ENCODE measurements at regions not wholly inside any gene's neighbourhood (a gene's known extent, or its start where the extent isn't known, plus 50 kb on each side); places are given as distances from the start of the nearest gene placed in this dataset.

DNA sequence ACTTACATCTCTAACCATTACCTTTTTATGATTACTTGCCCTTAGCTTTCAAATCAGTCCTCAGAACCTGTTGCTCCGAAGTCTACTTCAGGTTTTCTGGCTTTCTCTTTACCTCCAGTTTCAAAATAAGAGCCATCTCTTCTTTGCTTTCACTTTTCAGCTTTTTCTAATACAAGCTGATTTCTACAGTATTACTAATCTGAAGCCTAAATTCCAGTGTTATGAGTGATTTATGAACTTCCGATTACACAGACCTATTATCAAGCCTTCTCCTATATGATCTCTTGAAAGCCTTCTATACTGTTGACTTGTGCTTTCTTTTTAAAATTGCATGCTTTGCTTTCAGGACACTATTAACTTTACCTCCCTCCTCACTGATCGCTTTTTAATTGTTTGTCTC lies 1307.8 kb upstream of the CELF2 start:
- TF ChIP-seq, protein P1, sequence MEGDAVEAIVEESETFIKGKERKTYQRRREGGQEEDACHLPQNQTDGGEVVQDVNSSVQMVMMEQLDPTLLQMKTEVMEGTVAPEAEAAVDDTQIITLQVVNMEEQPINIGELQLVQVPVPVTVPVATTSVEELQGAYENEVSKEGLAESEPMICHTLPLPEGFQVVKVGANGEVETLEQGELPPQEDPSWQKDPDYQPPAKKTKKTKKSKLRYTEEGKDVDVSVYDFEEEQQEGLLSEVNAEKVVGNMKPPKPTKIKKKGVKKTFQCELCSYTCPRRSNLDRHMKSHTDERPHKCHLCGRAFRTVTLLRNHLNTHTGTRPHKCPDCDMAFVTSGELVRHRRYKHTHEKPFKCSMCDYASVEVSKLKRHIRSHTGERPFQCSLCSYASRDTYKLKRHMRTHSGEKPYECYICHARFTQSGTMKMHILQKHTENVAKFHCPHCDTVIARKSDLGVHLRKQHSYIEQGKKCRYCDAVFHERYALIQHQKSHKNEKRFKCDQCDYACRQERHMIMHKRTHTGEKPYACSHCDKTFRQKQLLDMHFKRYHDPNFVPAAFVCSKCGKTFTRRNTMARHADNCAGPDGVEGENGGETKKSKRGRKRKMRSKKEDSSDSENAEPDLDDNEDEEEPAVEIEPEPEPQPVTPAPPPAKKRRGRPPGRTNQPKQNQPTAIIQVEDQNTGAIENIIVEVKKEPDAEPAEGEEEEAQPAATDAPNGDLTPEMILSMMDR (IDR thresholded peaks at IDR 0.05; ENCODE audit: unreplicated experiment) = no peak
- H3K27me3 Mint-ChIP-seq (ENCODE audit: unreplicated experiment) = peaks cover 3% of the 10 kb centered on the region
- DNase-seq (ENCODE audit: low spot score) = no peak
- H3K27ac Mint-ChIP-seq (ENCODE audit: unreplicated experiment) = no peak overlapping the region
- no peaks in the 10 kb centered on the region for H3K36me3 Mint-ChIP-seq (ENCODE audit: low read depth, unreplicated experiment)
- H3K9me3 Mint-ChIP-seq (ENCODE audit: unreplicated experiment) = no peaks in the 10 kb centered on the region
- no peak overlapping the region for H3K4me3 Mint-ChIP-seq (ENCODE audit: unreplicated experiment)
- no peaks in the 10 kb centered on the region for H3K4me1 Mint-ChIP-seq (ENCODE audit: unreplicated experiment)

DNA sequence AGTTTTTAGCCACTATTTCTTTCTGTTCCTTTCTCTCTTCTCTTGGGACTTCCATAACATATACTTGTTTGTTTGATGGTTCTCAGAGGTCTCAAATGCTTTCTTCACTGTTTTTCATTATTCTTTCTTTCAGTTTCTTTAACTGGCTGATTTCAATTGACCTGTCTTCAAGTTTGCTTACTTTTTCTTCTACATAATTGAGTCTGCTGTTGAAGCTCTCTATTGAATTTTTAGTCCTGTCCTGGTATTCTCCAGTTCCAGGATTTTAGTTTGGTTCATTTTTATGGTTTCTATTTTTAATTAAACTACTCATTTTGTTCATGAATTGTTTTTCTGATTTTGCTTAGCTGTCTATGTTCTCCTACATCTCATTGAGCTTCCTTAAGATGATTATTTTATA lies 1305.3 kb upstream of the CELF2 start:
- Mint-ChIP-seq H3K4me3 (ENCODE audit: unreplicated experiment) (no peak overlapping the region), H3K27me3 (ENCODE audit: unreplicated experiment) (peaks cover 3% of the 10 kb centered on the region), H3K36me3 (ENCODE audit: low read depth, unreplicated experiment) (no peaks in the 10 kb centered on the region), H3K27ac (ENCODE audit: unreplicated experiment) (no peak overlapping the region), H3K4me1 (ENCODE audit: unreplicated experiment) (no peaks in the 10 kb centered on the region), H3K9me3 (ENCODE audit: unreplicated experiment) (no peaks in the 10 kb centered on the region)
- DNase-seq (ENCODE audit: low spot score) = no peak
- TF ChIP-seq, protein P1 (IDR thresholded peaks at IDR 0.05; ENCODE audit: unreplicated experiment) = no peak

- TF ChIP-seq, protein P1 (IDR thresholded peaks at IDR 0.05; ENCODE audit: unreplicated experiment) = no peak
- H3K27ac Mint-ChIP-seq (ENCODE audit: unreplicated experiment) = no peak overlapping the region
- H3K27me3 Mint-ChIP-seq (ENCODE audit: unreplicated experiment) = peaks cover 1% of the 10 kb centered on the region
- H3K36me3 Mint-ChIP-seq (ENCODE audit: low read depth, unreplicated experiment) = no peaks in the 10 kb centered on the region
- H3K4me3 Mint-ChIP-seq (ENCODE audit: unreplicated experiment) = no peak overlapping the region
- H3K4me1 Mint-ChIP-seq (ENCODE audit: unreplicated experiment) = no peaks in the 10 kb centered on the region
- no peaks in the 10 kb centered on the region for H3K9me3 Mint-ChIP-seq (ENCODE audit: unreplicated experiment)
- DNase-seq (ENCODE audit: low spot score) = no peak
These were observed 1298.4 kb upstream of the CELF2 start for GRCh38 chr10:9719246-9719645.

DNA sequence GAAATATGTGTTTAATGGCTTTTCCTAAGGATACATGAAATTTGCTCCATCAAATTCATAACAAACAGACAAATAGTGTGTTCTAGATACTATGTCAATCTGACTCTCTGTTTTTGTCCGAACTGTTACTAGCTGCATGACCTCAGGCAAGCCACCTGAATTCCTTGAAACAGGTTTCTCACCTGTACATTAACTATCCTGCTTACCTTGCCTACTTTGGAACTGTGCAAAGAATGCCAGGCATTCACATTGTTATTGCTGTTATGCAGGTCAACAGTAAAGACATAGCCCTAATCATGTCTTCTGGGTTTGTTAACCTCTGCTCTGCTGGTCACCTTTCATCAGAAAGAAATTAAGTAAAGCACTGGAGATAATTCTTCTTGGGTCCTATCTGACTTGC lies 1283.9 kb upstream of the CELF2 start:
- no peaks in the 10 kb centered on the region for H3K36me3 Mint-ChIP-seq (ENCODE audit: low read depth, unreplicated experiment)
- TF ChIP-seq, protein P1 (IDR thresholded peaks at IDR 0.05; ENCODE audit: unreplicated experiment) = no peak
- H3K4me1 Mint-ChIP-seq (ENCODE audit: unreplicated experiment) = no peaks in the 10 kb centered on the region
- no peaks in the 10 kb centered on the region for H3K27me3 Mint-ChIP-seq (ENCODE audit: unreplicated experiment)
- no peak overlapping the region for H3K27ac Mint-ChIP-seq (ENCODE audit: unreplicated experiment)
- no peak for DNase-seq (ENCODE audit: low spot score)
- no peak overlapping the region for H3K4me3 Mint-ChIP-seq (ENCODE audit: unreplicated experiment)
- no peaks in the 10 kb centered on the region for H3K9me3 Mint-ChIP-seq (ENCODE audit: unreplicated experiment)

GRCh38 chr10:9734218-9734617 lies 1283.5 kb upstream of the CELF2 start:
- Mint-ChIP-seq H3K27me3 (ENCODE audit: unreplicated experiment) (no peaks in the 10 kb centered on the region), H3K4me1 (ENCODE audit: unreplicated experiment) (no peaks in the 10 kb centered on the region), H3K27ac (ENCODE audit: unreplicated experiment) (no peak overlapping the region), H3K4me3 (ENCODE audit: unreplicated experiment) (no peak overlapping the region), H3K36me3 (ENCODE audit: low read depth, unreplicated experiment) (no peaks in the 10 kb centered on the region), H3K9me3 (ENCODE audit: unreplicated experiment) (no peaks in the 10 kb centered on the region)
- TF ChIP-seq, protein P1 (IDR thresholded peaks at IDR 0.05; ENCODE audit: unreplicated experiment) = no peak
- DNase-seq (ENCODE audit: low spot score) = no peak
